ENCODE measurements at regions not wholly inside any gene's neighbourhood (a gene's known extent, or its start where the extent isn't known, plus 50 kb on each side); places are given as distances from the start of the nearest gene placed in this dataset.
"Not testable (repeated sequence)": the region's sequence is repeated elsewhere in the genome, so short reads cannot be mapped to it uniquely, and the experiment has no call there.

DNA sequence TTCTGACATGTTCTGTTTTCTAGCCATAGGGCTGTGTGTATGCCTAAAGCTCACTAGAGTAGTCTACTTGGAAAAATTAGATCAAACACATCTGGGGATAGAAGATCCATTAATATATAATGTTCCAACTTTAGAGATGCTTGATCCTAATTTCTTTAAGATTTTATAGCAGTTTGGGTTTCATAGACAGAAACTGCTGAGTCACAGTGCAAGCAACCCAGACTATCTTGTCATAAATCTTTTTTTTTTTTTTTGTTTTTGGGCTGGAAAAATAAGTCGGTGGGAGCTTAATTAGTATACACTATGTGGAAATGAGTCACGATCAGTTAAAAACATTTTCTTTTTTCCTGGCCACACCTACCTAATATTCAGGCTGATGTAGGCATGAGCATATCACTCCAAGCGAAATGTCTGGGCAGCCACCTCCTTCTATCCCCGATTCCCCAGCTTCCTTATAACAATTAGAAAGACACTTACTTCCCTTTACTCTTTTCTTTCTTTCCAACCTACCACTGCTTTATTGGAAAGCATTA is 58.2 kb upstream of the CASK start:
- no peaks in the 10 kb centered on the region for H3K36me3 ChIP-seq (ENCODE audit: insufficient read depth, low read length)
- Mint-ChIP-seq H3K27me3 (no peaks in the 10 kb centered on the region), H3K27ac (no peak overlapping the region), H3K4me1 (ENCODE audit: low read depth) (no peaks in the 10 kb centered on the region), H3K9me3 (no peaks in the 10 kb centered on the region), H3K36me3 (ENCODE audit: low read depth) (no peaks in the 10 kb centered on the region), H3K4me3 (no peak overlapping the region)
- no peak overlapping the region for H3K4me3 ChIP-seq (ENCODE audit: low read length)
- H3K27ac ChIP-seq (ENCODE audit: low read depth in 1 of 2, low read length in 2 of 2): no peak overlapping the region
- no peak for TF ChIP-seq CTCF (IDR thresholded peaks at IDR 0.05)
- H3K27me3 ChIP-seq (ENCODE audit: control insufficient read depth in 1 of 2, insufficient read depth in 2 of 2, low read length in 2 of 2): no peaks in the 10 kb centered on the region
- no peaks in the 10 kb centered on the region for H3K4me1 ChIP-seq (ENCODE audit: insufficient read depth, low read length)
- H3K9me3 ChIP-seq (ENCODE audit: control insufficient read depth in 1 of 2, insufficient read depth in 1 of 2, low read length in 2 of 2): no peaks in the 10 kb centered on the region
- ChIA-PET POLR2A (no interaction called here), CTCF (no interaction called here)
- intact Hi-C loops (cut with DNase I, micrococcal nuclease): no loop called here
- DNase-seq (no peak), ATAC-seq (ENCODE audit: poor library complexity) (no peak)

DNA sequence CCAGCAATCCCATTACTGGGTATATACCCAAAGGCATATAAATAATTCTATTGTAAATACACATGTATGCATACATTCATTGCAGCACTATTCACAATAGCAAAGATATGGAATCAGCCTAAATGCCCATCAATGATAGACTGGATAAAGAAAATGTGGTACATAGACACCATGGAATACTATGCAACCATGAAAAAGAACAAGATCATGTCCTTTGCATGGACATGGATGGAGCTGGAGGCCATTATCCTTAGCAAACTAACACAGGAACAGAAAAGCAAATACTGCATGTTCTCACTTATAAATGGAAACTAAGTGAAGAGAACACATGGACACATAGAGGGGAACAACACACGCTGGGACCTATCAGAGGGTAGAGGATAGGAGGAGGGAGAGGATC is 51.3 kb upstream of the CASK start:
- H3K27ac Mint-ChIP-seq; H3K36me3 Mint-ChIP-seq (ENCODE audit: low read depth); H3K27ac ChIP-seq (ENCODE audit: low read depth in 1 of 2, low read length in 2 of 2); ATAC-seq (ENCODE audit: poor library complexity); H3K27me3 ChIP-seq (ENCODE audit: control insufficient read depth in 1 of 2, insufficient read depth in 2 of 2, low read length in 2 of 2); H3K9me3 ChIP-seq (ENCODE audit: control insufficient read depth in 1 of 2, insufficient read depth in 1 of 2, low read length in 2 of 2); H3K27me3 Mint-ChIP-seq; DNase-seq; H3K4me1 Mint-ChIP-seq (ENCODE audit: low read depth); H3K9me3 Mint-ChIP-seq; H3K36me3 ChIP-seq (ENCODE audit: insufficient read depth, low read length); intact Hi-C loops (cut with DNase I, micrococcal nuclease); CTCF ChIA-PET; H3K4me1 ChIP-seq (ENCODE audit: insufficient read depth, low read length); H3K4me3 Mint-ChIP-seq; POLR2A ChIA-PET; H3K4me3 ChIP-seq (ENCODE audit: low read length): not testable (repeated sequence)

DNA sequence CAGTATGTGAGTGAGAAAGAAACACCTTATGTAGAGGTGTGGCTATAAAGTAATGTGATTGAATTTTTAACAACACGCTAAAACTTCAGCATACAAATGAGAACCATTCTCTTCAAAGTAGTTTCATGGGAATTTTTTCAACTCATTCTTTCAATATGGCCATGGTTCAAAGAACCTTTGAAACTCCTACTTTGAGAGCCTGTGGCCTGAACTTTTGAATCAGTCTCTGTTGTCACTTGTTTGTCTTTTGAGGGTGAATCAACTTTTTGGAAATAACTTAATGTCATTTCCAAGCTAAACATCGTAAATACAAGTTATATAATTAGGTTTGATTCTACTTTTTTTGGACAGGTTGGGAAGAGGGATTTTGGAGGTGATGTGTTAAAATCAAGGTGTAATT is 49.9 kb upstream of the CASK start:
- ChIA-PET POLR2A (interaction anchor here (1.1 kb wide), 1 partner anchor 10 kb away, joined by 3 read pairs; no protein-coding TSS in a partner anchor), CTCF (no interaction called here)
- intact Hi-C loops (cut with DNase I, micrococcal nuclease): no loop called here
- Mint-ChIP-seq H3K27me3 (no peaks in the 10 kb centered on the region), H3K36me3 (ENCODE audit: low read depth) (no peaks in the 10 kb centered on the region), H3K9me3 (no peaks in the 10 kb centered on the region), H3K27ac (no peak overlapping the region), H3K4me1 (ENCODE audit: low read depth) (no peaks in the 10 kb centered on the region), H3K4me3 (no peak overlapping the region)
- no peaks in the 10 kb centered on the region for H3K4me1 ChIP-seq (ENCODE audit: insufficient read depth, low read length)
- H3K9me3 ChIP-seq (ENCODE audit: control insufficient read depth in 1 of 2, insufficient read depth in 1 of 2, low read length in 2 of 2): no peaks in the 10 kb centered on the region
- DNase-seq (no peak), ATAC-seq (ENCODE audit: poor library complexity) (no peak)
- no peak for TF ChIP-seq CTCF (IDR thresholded peaks at IDR 0.05)
- no peaks in the 10 kb centered on the region for H3K27me3 ChIP-seq (ENCODE audit: control insufficient read depth in 1 of 2, insufficient read depth in 2 of 2, low read length in 2 of 2)
- H3K27ac ChIP-seq (ENCODE audit: low read depth in 1 of 2, low read length in 2 of 2): no peak overlapping the region
- H3K36me3 ChIP-seq (ENCODE audit: insufficient read depth, low read length): no peaks in the 10 kb centered on the region
- no peak overlapping the region for H3K4me3 ChIP-seq (ENCODE audit: low read length)

Measured in CD4-positive, alpha-beta T cell (primary cell).